Lower leg skin (tissue), 4 donors: ENCODE measurements at regions not wholly inside any gene's neighbourhood (a gene's known extent, or its start where the extent isn't known, plus 50 kb on each side); places are given as distances from the start of the nearest gene placed in this dataset.

ENCODE experiments used
- DNase-seq, 2 donors: peaks; one replicate each; pipeline ENCODE4 v3.0.0-alpha.2; 2019; ENCODE audit warnings: low spot score in 2 of 2
- H3K4me3 ChIP-seq: fragments of 200-600 bp; sonication (generic); 2 replicates; pipeline ENCODE4 v1.5.1; 2017; ENCODE audit warnings: mild to moderate bottlenecking, low read depth; ENCODE audit not compliant: poor library complexity, severe bottlenecking
- POLR2A ChIP-seq, 2 donors: fragments of 450-650 bp; IDR thresholded peaks; one replicate each; pipeline ENCODE4 v1.6.1; 2016 to 2017; ENCODE audit warnings: antibody characterized with exemption in 2 of 2, mild to moderate bottlenecking in 1 of 2, moderate library complexity in 1 of 2
- WGBS, 2 donors: methylation state at CpG; one replicate each; pipeline ENCODE4 v1.1.5; 2018; 5-methylcytosine and 5-hydroxymethylcytosine counted together
- intact Hi-C: fragments of 100-400 bp; cut with DNase I; formaldehyde crosslinking; loops from one replicate; pipeline ENCODE4 v1.15.0; 2023; ENCODE audit warnings: low total_unique reads
- TF ChIP-seq, protein P1 (sequence below), 3 donors: fragments of 450-650 bp; IDR thresholded peaks; one replicate each; pipeline ENCODE4 v1.5.1; 2016; ENCODE audit warnings: antibody characterized with exemption in 3 of 3, mild to moderate bottlenecking in 3 of 3, moderate library complexity in 2 of 3

DNA sequence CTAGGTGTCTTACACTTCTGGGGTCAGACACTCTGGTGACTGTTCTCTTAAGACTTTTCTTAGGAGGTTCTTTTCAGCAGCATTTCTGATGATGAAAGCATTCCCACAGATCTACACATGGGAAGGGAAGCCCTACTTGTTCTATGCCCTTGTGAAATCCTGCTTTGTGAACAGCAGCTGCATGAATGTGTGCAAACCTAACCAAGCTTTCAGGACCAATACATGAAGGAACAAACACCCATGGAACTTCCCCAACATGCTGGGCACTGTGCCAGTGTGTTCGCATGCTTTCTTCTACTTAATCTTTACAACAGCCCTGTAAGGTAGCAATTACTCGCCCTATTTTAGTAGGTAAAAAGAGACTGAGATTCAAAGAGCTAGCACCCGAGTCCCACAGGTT is 439.9 kb upstream of the KLF4 start:
- H3K4me3 ChIP-seq: no peak overlapping the region
- WGBS, 2 donors: 41 to 52% methylated on average over 3 of the region's 3 CpGs
- TF ChIP-seq POLR2A (IDR thresholded peaks at IDR 0.05): no peak
- TF ChIP-seq, protein P1, sequence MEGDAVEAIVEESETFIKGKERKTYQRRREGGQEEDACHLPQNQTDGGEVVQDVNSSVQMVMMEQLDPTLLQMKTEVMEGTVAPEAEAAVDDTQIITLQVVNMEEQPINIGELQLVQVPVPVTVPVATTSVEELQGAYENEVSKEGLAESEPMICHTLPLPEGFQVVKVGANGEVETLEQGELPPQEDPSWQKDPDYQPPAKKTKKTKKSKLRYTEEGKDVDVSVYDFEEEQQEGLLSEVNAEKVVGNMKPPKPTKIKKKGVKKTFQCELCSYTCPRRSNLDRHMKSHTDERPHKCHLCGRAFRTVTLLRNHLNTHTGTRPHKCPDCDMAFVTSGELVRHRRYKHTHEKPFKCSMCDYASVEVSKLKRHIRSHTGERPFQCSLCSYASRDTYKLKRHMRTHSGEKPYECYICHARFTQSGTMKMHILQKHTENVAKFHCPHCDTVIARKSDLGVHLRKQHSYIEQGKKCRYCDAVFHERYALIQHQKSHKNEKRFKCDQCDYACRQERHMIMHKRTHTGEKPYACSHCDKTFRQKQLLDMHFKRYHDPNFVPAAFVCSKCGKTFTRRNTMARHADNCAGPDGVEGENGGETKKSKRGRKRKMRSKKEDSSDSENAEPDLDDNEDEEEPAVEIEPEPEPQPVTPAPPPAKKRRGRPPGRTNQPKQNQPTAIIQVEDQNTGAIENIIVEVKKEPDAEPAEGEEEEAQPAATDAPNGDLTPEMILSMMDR (IDR thresholded peaks at IDR 0.05): no peak
- intact Hi-C loops: no loop called here
- DNase-seq: peak; percentile 76 to 92

DNA sequence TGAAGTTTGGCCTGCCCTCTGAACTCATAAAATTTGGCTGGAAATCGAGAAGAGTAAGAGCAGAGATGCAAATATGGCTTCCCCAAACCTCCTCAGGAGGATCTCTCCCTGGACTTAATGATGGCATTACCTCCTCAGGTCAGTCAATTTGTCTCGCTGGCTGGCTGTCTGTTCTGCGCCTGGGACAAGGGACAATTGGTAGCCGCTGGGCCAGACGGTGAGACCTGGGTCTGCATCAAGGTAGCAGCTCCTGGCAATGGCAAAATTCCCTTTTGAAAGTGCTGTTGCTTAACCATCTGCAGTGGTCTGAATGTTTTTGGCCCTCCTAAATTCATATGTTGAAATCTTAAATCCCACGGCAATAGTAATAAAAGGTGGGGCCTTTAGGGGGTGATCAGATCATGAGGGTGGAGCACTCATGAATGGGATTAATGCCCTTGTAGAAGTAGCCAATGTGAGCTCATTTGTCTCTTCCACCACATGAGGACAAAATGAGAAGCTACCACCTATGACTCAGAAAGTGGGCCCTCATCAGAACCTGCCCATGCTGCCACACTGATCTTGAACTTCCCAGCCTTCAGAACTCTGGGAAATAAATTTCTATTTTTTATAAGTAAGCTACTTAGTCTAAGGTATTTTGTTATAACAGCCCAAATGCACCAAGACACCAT is 439.3 kb upstream of the KLF4 start:
- TF ChIP-seq, protein P1 (IDR thresholded peaks at IDR 0.05): no peak
- no peak for TF ChIP-seq POLR2A (IDR thresholded peaks at IDR 0.05)
- no peak for DNase-seq
- WGBS, 2 donors: 70 to 92% methylated on average over 6 of the region's 6 CpGs

DNA sequence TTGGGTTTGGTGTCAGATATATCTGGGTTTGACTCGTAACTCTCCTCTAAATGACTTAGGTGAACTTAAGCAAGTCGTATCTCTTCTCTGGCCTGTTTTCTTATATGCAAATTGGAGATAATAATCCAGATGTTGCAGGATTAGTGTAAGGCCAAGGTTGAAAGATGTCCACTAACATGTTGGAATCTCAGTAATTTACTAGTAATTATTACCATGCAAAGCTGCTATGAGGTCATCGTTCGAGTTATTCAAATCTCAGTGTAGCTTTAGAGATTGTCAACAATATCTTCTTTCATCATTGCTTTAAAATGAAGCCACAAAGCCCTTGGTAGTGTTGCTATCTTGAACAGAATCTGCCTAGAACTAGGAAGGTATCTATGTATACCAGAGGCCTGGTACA is 437.7 kb upstream of the KLF4 start:
- no peak for DNase-seq
- WGBS, 2 donors: 82 to 90% methylated on average over 4 of the region's 4 CpGs
- no peak overlapping the region for H3K4me3 ChIP-seq
- intact Hi-C loops: no loop called here
- TF ChIP-seq POLR2A (IDR thresholded peaks at IDR 0.05): no peak
- TF ChIP-seq, protein P1 (IDR thresholded peaks at IDR 0.05): no peak

More for the DNA sequence above, 439.3 kb upstream of the KLF4 start:
- no peak overlapping the region for H3K4me3 ChIP-seq
- intact Hi-C loops: no loop called here

DNA sequence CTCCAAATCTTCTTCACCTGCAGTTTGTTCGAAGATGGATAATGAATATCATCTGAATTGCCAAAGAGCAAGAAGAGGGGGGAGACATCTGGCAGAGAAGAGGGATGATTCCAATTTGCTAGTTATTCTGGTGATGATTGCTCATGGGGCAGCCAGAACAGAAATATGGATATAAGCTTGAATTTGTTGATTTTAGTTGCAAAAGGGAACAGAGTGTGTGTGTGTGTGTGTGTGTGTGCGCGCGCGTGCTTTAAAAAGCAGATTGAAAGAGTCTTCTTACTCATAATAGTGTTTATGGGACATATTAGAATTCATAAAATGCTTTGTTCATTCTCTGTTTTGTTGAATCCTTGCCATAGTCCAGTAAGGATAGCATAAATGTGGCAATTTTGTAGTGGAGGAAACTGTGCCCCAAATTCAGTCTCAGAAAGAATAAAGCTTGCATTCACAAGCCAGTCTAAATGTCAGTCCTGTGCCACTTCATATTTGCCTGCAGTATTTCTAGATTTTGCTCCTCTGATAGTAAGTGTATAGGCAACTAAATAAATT is 436.3 kb upstream of the KLF4 start:
- no peak for TF ChIP-seq POLR2A (IDR thresholded peaks at IDR 0.05)
- TF ChIP-seq, protein P1 (IDR thresholded peaks at IDR 0.05): no peak
- peak in 1 of 2 donors; percentile 13 for DNase-seq
- intact Hi-C loops: no loop called here
- 52 to 70% methylated on average over 5 of the region's 5 CpGs for WGBS, 2 donors
- H3K4me3 ChIP-seq: no peak overlapping the region

DNA sequence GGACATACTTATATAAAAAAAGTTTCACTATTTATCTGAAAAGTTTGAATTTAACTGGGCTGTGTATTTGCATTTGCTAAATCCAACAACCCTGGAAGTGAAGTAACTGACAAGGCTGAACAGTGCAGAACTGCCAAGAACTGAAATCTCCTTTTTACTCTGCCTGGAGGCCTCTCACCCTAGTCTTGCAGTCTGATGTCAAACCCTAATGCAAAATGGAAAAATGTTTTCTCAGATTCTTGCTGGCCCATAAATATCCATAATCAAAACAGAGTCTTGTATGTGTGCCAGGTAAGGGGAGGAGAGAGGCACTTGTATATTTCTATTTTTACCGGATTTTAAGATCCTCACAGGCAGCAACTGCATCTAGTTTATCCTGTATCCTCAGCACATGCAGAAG is 432.7 kb upstream of the KLF4 start:
- no peak for DNase-seq
- H3K4me3 ChIP-seq: no peak overlapping the region
- intact Hi-C loops: no loop called here
- 46 to 60% methylated on average over 1 of the region's 1 CpG for WGBS, 2 donors
- TF ChIP-seq POLR2A (IDR thresholded peaks at IDR 0.05): no peak
- TF ChIP-seq, protein P1 (IDR thresholded peaks at IDR 0.05): no peak

DNA sequence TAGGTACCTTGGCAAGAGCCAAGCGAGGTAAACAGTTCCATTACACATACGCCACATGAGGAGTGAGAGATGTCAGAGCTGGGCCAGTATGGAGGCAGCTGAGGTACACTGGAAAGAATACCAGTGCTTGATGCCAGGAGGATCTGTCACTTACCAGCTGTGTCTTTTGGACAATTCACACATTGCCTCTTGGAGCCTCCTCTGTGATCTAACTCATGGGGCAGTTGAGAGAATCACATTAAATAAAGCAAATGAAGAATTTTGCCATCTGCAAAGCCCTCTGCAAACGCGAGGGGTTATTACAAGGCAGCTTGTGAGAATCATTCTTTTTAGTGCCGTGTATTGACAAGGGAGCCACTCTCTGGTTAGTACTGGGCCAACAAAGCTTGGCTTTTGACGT is 429.7 kb upstream of the KLF4 start:
- 76 to 79% methylated on average over 6 of the region's 6 CpGs for WGBS, 2 donors
- no peak overlapping the region for H3K4me3 ChIP-seq
- TF ChIP-seq POLR2A (IDR thresholded peaks at IDR 0.05): no peak
- TF ChIP-seq, protein P1 (IDR thresholded peaks at IDR 0.05): no peak
- intact Hi-C loops: no loop called here
- peak in 1 of 2 donors; percentile 48 for DNase-seq
